Bronchial epithelial cell (primary cell): ENCODE measurements at regions not wholly inside any gene's neighbourhood (a gene's known extent, or its start where the extent isn't known, plus 50 kb on each side); places are given as distances from the start of the nearest gene placed in this dataset.

Experiments used
- DNase-seq: peaks from one replicate; pipeline ENCODE4 v3.0.0-alpha.2; 2010; ENCODE audit warnings: low read depth
- FAIRE-seq: peaks from 2 replicates; lab custom pipeline; 2011; peaks lifted over from hg19 to GRCh38; lab: Jason Lieb, UNC
- H3K27me3 ChIP-seq: 2 replicates; pipeline ENCODE4 v1.5.1; 2011; ENCODE audit warnings: low read length; ENCODE audit not compliant: control insufficient read depth, insufficient read depth
- H3K36me3 ChIP-seq: 2 replicates; pipeline ENCODE4 v1.5.1; 2011; ENCODE audit warnings: low read length; ENCODE audit not compliant: control insufficient read depth, insufficient read depth
- H3K4me3 ChIP-seq: 2 replicates; pipeline ENCODE4 v1.5.1; 2011; ENCODE audit warnings: mild to moderate bottlenecking, low read depth, low read length, control low read depth
- CTCF ChIP-seq: IDR thresholded peaks from 2 replicates; pipeline ENCODE4 v1.5.1; 2011; ENCODE audit warnings: mild to moderate bottlenecking, moderate library complexity, low read length, control low read depth, inconsistent platforms; ENCODE audit not compliant: insufficient read depth, severe bottlenecking

- H3K27me3 ChIP-seq = no peaks in the 10 kb centered on the region
- no peak for FAIRE-seq
- H3K4me3 ChIP-seq = no peak overlapping the region
- H3K36me3 ChIP-seq = no peaks in the 10 kb centered on the region
- TF ChIP-seq CTCF = no peak
- no peak for DNase-seq
Measured at GRCh38 chr14:87566991-87567390, 426.0 kb downstream of the GALC start.

- Histone ChIP-seq H3K36me3 (no peaks in the 10 kb centered on the region), H3K27me3 (no peaks in the 10 kb centered on the region), H3K4me3 (no peak overlapping the region)
- no peak for DNase-seq
- no peak for TF ChIP-seq CTCF
- no peak for FAIRE-seq
Measured at GRCh38 chr14:87547536-87547935, 445.4 kb downstream of the GALC start.

GRCh38 chr14:87542288-87542687, 450.7 kb downstream of the GALC start:
- Histone ChIP-seq H3K4me3 (no peak overlapping the region), H3K36me3 (no peaks in the 10 kb centered on the region), H3K27me3 (no peaks in the 10 kb centered on the region)
- DNase-seq (no peak), FAIRE-seq (no peak)
- TF ChIP-seq CTCF = no peak

GRCh38 chr14:87540339-87540738, 452.6 kb downstream of the GALC start:
- no peak overlapping the region for H3K4me3 ChIP-seq

GRCh38 chr14:87529081-87529480, 463.9 kb downstream of the GALC start:
- FAIRE-seq (no peak), DNase-seq (no peak)
- H3K36me3 ChIP-seq = no peaks in the 10 kb centered on the region
- no peaks in the 10 kb centered on the region for H3K27me3 ChIP-seq
- no peak for TF ChIP-seq CTCF
- no peak overlapping the region for H3K4me3 ChIP-seq

More at GRCh38 chr14:87540339-87540738, 452.6 kb downstream of the GALC start:
- no peak for TF ChIP-seq CTCF
- Histone ChIP-seq H3K36me3 (no peaks in the 10 kb centered on the region), H3K27me3 (no peaks in the 10 kb centered on the region)
- DNase-seq (no peak), FAIRE-seq (no peak)

GRCh38 chr14:87526731-87527130, 466.3 kb downstream of the GALC start:
- TF ChIP-seq CTCF = no peak
- Histone ChIP-seq H3K27me3 (no peaks in the 10 kb centered on the region), H3K4me3 (no peak overlapping the region), H3K36me3 (no peaks in the 10 kb centered on the region)
- FAIRE-seq (no peak), DNase-seq (no peak)
